ENCODE measurements at regions not wholly inside any gene's neighbourhood (a gene's known extent, or its start where the extent isn't known, plus 50 kb on each side); places are given as distances from the start of the nearest gene placed in this dataset.
"Not testable (repeated sequence)": the region's sequence is repeated elsewhere in the genome, so short reads cannot be mapped to it uniquely, and the experiment has no call there.

DNA sequence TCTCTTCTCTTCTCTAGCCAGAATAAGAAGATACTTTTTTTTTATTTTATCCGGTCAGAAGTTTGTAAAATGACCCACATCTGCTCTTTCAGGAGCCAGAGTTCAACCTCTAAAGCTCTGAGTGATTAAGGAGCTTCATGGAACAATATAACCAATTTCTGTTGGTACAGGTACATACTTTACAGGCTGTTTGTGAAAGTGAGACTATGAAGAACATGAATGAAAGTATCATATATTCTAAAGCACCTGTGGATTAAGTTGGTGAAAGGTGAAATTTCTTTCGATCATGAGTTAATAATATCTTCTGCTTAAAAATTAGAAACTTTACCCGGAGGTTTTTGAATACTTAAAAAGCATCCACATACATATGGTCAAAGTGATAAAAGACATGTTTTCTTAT lies 65.2 kb downstream of the DMRT2 start:
- no peak for DNase-seq

DNA sequence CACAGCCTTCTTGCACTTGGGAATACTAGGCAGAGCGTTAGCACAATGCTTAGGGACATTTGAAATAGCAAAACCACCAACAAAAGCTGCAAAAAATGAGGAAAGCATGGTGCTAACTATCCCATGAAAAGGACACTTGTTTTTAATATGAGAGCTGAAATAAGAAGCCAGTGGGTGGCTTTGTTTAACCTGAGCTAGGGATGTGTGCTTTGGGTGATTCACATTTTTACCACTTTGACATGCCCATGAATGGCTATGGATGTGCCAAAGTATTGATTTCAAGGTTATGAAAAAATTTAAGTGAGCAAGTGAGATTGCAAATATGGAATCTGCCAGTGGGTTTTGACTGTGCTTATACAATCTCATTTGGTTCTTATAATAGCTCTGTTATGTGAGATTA lies 67.3 kb downstream of the DMRT2 start:
- DNase-seq: no peak

DNA sequence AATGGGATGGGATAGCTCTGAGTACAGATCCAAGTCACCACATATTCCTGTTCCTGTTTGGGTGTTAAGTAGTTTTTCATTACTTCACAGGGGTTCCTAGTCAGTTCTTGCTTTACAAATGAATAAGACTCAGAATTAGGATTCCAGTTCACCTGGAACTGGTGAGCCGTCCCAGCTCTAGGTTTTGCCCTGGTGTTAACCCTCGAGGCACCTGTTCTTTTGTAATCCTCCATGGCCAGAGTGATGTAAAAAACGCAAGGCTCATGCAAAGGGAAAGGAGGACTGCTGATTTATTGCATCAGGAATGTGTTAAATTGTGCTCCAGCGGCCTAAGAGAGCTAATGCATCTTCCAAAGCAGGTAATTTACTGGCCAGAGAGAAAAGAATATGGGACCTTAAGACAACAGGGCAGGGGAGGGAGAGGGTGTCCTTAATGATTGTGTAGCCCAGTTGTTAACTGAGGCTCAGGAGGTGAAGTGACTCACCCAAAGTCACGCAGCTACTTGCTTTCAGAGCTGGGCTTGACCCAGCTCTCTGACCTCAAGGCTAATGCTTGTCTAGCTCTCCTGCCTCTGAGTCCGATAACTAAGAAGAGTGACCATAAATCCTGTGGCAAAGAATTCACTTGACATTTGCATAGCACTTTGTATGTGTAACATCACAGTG lies 70.5 kb downstream of the DMRT2 start:
- no peak for DNase-seq

DNA sequence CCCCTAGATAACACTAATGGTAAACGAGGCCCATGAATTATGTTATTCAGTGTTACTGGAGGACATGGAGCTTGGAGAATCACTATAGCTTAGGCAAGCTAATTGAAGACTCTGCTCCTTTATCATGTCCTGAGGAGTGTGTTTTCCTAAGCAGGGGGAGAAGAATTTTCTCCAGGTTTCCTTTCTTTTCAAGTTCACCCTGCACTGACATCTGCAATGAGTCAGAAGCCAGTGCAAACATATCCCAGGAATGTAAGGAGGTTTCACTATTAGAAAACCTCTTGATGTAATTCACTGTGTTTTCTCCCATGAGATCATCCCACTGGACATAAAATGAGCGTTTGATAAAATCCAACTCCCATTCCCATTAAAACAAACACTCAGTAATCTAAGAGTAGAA lies 75.6 kb downstream of the DMRT2 start:
- no peak for DNase-seq

DNA sequence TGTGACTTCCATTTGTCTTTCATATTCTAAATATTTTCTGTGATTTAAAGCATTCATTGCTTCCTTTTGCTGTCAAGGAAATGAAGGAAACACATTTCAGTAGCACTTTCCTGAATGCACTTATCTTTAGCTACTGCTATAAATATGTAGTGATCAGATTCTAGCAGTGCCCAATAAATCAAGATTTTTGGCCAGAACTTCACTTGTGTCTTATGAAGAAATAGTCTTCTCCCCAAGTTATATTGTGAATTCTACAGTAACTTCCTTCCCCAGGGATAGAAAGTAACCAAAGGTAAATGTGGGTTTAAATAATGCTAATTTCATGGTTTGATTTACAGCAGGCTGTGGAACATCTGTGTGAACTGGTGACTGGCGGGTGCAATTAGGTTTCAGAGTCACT lies 77.9 kb downstream of the DMRT2 start:
- no peak for DNase-seq

DNA sequence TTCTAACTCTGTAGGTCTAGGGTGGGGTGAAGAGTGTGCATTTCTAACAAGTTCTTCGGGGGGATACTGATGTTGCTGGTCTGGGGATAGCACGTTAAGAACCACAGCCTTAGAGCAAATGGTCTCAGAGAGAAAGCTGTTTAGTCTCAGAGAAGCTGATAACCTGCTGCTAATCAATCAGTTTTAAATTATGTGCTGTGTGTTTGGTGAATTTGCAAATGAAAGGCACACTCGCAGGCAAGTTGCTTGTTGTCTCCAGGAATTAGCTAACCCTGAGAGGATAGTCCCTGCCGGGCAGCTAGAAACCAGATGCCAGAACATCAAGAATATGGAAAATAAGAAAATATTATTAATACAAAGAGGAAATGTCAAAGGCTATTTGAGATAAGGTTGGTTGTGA lies 79.2 kb downstream of the DMRT2 start:
- no peak for DNase-seq

DNA sequence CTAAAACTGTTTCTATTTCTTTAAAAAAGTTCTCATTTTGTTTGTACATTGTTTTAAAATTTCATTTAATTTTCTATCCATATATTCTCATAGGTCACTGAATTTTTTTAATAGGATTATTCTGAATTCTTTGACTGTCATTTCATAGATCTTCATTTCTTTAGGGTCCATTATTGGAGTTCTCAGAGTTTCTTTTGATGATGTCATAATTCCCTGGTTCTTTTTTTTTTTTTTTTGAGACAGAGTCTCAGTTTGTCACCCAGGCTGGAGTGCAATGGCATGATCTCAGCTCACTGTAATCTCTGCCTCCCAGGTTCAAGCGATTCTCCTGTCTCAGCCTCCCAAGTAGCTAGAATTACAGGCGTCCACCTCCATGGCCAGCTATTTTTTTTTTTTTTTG lies 89.9 kb downstream of the DMRT2 start:
- DNase-seq: no peak

DNA sequence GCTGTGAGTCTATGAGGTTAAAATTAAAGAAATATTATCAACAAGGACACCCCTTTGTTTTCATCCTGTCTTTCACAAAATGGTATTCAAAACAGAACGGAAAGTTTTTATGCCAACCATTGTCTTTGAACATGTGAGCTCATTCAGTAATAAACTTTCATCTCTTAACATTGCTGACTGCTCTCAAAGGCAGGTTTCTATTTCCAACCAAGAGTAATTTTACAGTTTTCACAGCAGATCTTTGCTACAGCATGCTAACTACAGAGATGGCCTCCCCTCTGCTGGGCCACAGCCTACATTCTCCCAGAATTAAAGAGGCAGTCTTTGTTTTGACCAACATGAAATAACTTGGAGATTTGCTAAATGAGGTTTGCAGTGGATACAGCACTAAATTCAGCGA lies 101.5 kb downstream of the DMRT2 start:
- no peak for DNase-seq

DNA sequence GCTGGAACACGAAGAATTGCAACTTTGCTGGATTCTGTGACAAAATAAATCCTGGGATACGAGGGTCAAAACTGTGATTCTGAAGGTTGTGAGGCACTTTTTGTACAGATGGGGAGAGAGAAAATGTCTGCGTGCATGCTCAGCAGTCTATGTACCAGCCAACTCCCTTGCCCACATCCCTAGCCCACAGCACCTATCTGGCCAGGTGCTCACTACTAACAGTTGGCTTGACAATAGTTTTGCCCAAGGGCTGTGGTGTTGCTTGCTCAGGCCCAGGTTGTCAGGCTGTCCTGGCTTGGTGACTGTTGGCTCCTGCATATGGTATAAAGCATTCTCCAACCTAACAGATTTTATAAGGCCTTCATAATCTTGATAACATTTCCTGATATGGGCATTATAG lies 102.0 kb downstream of the DMRT2 start:
- no peak for DNase-seq

DNA sequence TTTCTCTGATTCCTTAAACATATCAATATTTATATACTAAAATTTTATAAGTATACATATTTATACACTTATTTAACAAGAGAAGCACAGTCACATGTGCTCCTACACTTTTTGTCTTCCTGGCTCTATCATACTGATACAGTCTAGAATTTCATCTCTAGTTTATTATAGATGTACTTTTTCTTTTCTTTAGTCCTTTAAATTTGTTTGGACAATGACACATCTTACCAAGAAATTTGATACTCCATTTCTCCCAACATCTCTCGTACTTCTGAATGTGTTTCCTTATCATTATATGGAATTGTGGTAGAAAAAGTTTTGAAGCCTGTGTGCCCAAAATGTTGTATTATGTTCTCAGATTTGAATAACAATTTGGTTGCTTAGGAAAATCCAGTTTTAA lies 104.6 kb downstream of the DMRT2 start:
- DNase-seq: no peak

DNA sequence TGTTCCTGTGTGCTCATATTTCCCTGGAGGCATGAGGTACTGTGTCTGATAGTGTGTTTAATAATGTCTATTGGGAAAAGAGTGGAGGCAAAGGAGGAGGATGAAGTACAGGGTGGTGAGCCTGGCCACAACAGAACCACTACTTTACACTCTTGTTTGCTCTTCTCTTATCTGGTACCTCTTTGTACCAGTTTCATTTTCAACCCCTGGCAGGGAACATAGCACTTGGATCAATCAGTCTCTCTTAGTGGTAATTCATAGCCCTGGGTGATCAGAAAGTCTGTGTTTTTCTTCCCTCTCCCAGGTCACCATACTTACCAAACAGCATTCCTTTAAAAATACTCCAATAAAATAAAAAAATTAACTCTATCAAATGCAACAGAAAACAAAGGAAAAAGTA lies 105.4 kb downstream of the DMRT2 start:
- no peak for DNase-seq

DNA sequence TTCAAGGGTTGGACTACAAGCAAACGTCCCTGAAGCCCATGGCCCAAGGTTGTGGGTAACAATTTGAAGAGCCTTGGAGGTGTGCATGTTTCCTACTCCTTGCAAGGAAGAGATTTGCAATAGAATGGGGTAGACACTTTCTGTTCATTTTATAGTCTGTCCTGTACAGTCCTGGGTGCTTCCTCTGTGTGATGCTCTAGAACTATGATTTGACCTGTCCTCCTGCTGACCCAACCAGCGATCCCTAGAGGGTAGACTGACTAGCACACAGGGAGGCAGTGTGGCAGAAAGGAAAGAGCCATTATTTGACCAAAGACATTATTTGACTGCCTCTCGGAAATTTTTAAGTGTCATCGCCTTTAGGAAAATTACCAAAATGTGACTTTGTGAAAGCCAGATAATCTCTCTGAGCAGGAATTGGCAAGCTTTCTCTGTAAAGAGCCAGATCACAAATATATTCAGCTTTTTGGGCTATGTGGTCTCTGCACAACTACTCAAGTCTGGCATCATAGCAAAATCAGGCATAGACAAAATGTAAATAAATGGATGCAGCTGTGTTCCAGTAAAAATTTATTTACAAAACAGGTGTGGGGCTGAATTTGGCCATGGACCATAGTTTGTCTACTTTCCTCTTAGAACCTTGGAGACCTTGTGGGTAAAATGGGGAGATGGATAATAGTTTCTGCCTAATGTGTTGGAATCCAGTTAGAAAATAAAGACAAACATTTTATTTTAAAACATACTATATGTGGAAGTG lies 106.8 kb downstream of the DMRT2 start:
- no peak for DNase-seq

DNA sequence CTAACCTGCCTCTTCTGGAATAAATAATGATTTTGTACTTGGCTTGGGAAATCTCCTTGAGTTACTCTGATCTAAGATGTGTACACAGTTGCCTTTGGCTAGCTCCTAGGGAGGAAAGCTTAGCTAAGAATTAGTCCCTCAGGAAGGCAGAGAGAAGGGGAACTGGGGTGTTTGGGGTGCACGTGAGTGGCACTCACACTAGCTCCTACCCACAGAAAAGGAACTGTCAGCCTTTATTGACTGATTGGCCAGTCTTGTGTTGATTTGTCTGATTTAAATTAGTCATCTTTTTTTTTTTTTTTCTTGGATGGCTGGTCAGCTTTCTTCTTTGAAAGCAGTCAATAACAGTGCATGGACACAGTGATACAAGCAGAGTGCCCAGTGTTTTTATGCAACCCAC lies 107.7 kb downstream of the DMRT2 start:
- DNase-seq: no peak

DNA sequence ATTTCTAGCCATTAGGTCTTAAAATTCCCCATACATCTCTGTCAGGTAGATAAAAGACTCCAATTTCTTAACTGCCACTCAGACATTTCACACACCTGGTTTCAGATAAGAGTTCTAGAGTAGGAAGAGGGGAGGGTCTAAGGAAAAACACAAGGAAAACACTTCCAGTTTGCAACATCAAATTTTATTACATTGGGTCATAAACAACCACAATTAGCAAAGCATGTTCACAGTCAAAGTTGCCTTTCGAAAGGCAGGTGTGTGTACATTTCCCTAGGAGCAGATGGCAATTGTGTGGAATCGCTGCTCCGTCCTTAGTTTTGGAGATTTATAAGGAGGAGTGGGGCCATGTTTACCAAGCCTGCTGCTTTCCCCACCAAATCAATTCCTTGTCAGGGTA lies 120.8 kb downstream of the DMRT2 start:
- no peak for DNase-seq

DNA sequence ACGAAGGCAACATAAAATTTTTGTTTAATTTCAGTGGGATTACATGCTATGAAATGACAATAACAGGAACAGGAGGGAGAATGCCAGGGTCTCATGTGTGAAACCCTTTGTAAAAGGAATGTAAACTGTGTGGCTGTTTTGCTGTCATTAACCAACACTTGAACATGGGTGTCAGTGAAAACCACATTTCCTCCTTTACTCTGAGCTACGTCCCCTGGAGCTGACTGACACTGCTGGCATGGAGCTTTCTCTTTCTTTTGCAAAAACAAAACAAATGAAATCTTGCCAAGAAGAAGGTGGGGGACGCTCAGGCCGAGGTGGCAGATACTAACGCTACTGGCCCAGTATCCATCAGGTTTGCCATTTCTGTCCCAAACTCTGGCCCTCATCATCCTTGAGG lies 121.4 kb downstream of the DMRT2 start:
- no peak for DNase-seq

DNA sequence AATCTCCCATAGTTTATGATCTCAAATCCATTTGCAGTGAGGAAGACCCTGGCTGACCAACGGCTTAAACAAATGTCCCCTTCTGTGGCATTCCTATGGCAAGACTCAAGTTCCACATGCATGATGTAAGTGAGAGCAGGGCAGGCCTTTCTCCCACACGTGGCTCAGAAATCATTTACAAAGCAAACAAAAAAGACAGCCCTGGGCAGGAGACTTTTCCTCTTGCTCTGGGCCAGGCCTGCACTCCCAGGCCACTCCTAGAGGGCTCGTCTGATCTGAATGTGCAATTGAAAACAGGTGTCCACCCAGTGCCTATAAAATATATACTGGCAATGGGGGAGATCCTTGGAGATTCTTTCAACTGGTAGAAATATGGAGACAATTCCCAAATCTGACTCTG lies 123.1 kb downstream of the DMRT2 start:
- no peak for DNase-seq

DNA sequence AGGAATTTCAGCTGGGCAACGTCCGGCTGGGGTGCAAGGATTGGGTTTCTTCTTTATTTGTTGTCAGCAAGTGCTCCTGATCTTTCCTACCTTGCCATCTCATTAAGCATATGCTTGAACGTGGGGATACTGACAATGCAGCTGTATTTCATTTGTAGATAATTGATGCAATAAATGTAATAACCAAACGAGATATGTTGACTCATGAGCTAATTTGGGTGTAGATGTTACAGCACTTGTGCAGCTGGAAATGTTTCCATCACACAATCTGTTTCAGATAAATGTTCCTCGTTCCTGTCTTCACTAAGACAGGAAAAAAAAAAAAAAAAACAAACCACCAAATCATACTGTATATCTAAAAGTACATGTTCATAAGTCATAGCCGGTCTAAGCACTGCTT lies 123.8 kb downstream of the DMRT2 start:
- DNase-seq: no peak

DNA sequence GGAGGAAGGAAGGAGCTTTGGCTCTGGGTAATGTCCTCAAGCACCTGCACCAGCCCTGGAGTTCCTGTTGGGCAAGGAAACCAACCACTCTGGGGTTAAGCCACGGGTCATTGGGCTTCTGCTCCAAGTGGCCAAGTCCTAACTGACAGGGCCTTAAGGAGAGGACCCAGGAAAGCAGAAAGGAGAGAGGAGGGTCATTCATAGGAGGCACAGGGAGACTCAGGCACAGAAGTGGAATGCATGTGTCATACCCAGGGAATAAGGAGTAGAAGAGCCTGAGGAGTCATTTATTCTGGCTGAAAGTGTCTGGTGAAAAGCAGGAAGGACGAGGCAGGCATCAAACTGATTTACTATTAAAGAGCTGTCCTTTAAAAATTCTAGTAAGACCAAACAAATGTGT lies 129.2 kb downstream of the DMRT2 start:
- no peak for DNase-seq

DNA sequence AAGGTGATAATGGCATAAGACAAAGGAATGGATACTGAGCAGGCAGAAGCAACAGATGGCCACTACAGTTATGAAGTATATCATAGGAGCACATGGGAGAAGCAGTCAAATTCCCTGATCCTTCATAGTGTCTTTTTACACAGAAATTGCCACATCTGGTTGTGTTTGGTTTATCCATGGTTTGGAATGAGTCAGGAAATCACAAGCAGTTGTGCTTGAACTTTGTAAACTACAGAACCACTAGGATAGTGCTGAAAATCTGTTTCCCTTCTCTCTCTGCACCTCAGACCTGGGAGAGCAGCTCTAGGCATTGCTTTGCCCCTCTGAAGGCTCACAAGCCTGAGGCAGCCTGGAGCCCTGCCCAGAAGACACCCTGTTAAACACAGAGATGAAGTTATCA lies 134.0 kb downstream of the DMRT2 start:
- no peak for DNase-seq

DNA sequence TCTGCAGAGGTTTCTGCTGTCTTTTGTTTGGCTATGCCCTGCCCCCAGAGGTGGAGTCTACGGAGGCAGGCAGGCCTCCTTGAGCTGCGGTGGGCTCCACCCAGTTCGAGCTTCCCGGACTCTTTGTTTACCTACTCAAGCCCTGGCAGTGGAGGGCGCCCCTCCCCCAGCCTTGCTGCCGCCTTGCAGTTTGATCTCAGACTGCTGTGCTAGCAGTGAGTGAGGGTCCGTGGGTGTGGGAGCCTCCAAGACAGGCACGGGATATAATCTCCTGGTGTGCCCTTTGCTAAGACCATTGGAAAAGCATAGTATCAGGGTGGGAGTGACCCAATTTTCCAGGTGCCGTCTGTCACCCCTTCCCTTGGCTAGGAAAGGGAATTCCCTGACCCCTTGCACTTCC lies 137.0 kb downstream of the DMRT2 start:
- not testable (repeated sequence) for DNase-seq

DNA sequence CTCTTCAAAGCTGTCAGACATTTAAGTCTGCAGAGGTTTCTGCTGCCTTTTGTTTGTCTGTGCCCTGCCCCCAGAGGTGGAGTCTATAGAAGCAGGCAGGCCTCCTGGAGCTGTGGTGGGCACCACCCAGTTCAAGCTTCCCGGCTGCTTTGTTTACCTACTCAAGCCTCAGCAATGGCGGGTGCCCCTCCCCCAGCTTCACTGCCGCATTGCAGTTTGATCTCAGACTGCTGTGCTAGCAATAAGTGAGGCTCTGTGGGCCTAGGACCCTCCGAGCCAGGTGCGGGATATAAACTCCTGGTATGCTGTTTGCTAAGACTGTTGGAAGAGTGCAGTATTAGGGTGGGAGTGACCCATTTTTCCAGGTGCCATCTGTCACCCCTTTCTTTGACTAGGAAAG lies 145.5 kb downstream of the DMRT2 start:
- not testable (repeated sequence) for DNase-seq

DNA sequence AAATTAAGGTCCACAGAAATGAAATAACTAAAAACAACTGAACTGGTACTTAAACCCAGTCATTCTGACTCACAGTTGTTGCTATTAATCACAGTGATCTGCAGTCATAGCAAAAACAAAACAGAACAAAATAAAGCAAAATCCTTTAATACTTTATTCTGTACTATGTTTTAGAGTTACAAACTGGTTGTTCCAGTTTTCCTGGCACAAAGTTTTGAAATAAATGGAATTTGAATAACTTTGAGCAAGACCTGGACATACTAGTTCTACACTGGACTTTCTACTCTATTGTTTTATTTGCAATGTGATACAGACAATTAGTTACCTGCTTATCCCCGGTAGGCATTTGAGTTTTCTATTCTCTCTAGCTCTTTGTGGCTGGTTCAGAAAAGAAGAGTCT lies 147.9 kb downstream of the DMRT2 start:
- no peak for DNase-seq

DNA sequence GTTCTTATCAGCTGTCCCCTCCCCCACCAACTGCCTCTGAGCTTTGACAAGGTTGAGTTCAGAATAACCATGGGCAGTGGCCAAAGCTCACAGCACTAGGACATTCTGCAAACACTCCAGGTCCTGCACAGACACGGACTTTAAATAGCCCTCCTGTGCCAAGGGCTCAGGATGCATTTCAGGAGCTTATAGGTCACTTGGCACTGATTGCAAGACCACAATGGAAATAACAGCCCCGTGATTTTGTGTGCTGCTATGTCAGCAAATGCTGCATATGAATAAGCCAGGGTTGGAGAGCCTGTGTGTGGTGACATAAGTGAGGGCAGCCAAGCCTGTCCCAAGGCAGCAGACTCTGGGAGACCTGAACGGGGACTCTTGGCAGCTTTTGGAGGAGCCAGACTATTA lies 150.7 kb downstream of the DMRT2 start:
- no peak for DNase-seq

DNA sequence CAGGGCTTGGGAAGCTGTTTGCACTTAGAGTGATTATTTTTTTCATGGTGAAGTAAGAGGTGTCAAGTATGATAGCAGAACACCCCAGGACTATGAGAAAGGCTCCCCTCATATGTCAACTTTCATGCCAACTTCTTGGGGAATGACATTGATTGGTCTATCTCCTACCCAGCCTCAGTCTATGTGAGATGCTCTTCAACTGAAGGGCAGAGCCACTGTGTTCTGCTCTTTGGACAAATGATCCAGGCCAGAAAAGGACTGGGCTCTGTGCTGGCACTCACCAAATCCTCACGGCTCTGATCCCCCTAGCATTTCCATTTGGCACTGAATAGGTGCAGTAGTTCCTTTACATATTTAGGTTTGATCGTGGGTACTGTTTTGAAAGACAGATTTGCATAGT lies 151.1 kb downstream of the DMRT2 start:
- no peak for DNase-seq

DNA sequence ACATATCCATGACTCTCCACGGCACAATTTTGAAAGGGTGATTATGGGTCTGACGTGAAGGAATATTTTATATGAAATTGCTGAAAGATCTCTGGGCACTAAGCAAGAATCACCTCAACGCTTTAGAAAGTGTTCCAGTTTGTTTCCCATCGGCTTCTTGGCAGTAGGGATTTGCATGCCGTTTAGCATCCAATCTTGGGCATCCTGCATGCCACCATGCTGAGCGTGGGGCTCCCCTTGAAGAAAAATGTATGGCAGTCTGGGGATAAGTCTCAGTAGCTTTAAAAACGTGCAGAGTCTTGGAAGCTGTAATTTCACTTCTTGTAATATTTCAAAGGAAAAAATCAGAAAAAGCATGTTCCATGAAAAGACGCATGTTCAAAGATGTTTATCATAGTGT lies 151.7 kb downstream of the DMRT2 start:
- no peak for DNase-seq
